ENCODE measurements at regions not wholly inside any gene's neighbourhood (a gene's known extent, or its start where the extent isn't known, plus 50 kb on each side); places are given as distances from the start of the nearest gene placed in this dataset.
"Not testable (repeated sequence)": the region's sequence is repeated elsewhere in the genome, so short reads cannot be mapped to it uniquely, and the experiment has no call there.

DNA sequence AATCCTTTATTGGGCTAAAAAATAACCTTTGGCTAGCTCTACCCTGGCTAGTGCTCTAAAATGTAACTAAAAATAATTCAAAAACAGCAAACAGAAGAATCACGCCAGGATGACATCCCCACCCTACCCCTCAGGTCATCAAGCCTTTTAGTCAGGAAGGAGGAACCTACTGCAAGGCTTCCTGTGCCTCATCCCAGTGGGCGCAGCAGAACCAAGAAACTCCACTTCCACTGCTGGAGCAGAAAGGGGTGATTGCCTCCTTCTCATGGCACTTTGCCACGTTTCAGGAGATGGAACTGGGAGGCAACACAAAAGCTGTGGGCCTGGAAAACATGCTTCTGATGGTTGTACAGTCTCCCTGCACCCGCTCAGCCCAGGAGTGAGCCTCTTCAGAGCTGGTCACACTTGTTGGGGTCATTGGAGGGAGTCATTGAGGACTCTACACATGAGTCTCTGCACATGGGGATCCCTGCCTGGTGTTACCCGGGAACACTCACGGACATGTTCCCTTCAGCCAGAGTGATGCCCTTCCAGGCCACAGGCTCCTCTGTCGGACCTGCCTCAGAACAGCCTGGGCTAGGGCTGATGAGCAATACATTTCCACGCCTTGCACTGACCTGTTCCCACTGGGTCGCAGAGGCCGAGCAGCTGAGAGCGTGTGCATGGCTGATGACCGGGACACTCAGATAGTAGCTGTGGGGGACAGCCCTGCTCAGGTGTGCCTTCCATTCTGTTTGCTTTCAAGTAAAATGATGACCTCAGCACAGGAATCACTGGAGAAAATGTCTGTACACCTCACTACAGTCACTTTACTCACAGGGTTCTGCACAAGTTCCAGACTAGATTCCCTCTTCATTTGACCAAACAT is 355.3 kb downstream of the FGFR2 start:
- no peak for DNase-seq

DNA sequence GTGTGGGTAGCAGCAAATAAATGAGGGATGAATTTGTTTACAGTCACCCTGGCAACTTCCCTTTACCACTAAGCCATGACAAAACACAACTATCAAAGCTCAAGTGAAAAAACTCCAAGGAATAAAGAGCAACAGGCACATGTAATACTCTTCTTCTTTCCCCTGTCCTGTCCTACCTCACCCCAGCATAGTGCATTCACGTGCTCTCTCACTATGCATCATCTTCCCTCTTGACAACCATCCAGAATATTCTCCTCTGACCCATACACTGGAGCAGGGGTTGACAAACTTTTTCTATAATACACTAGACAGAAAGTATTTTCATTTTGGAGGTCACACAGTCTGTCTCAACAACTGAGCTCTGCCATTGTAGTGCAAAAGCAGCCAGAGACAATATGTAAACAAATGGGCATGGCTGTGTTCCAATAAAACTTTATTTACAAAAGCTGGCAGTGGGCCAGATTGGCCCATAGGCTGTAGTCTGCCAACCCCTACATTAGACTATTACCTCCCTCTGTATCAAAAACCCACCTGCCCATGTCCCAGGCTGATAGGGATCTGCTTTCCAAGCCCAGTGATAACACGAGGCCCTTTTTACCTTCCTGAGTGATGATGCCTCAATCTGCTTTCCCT is 354.5 kb downstream of the FGFR2 start:
- DNase-seq, result no peak

GRCh38 chr10:121244818-121245217 is 353.4 kb downstream of the FGFR2 start:
- DNase-seq, result no peak

DNA sequence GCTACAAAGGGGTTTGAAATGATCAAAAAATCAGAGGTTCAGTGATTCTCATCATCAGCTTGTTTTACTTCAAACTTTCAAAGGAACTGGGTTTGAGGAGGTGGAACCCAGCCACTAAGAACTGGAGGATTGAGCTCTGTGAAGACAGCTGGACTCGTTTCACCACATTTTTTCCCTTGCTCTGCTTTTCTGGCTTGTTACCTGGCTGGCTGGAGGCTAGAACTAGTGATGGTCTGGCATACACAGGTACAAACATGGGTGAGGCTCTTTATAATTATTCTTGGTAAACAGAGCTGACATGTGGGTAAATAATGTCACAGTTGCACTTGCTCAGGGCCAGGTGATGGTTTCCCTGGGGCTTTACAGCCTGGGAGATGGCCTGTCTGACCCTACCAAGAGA is 352.5 kb downstream of the FGFR2 start:
- no peak for DNase-seq

DNA sequence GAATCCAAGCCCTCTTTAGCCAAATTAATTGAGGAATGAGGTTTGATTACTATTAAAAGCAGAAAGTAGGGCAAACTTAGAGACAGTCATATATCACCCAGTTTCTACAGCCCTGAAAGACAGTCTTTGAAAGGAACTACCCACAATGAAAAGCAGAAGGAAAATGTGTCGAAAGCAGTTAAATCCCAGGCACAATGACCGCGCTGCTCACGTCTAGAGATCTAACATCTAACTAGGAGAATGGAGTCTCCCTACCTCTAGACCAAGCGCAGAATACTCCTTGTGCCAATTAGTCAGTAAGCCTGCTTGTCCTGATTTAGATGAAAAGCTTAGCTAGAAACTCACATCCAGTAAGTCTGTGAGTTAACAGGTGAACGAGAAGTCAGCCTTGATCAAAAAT is 350.0 kb downstream of the FGFR2 start:
- DNase-seq, result no peak

GRCh38 chr10:121250995-121251764 is 347.1 kb downstream of the FGFR2 start:
- no peak for DNase-seq

GRCh38 chr10:121252756-121253155 is 345.5 kb downstream of the FGFR2 start:
- DNase-seq, result no peak

- DNase-seq, result no peak
Measured at GRCh38 chr10:121260377-121260776, 337.9 kb downstream of the FGFR2 start.

- DNase-seq, result no peak
Measured at GRCh38 chr10:121261665-121262064, 336.6 kb downstream of the FGFR2 start.

- no peak for DNase-seq
Measured at GRCh38 chr10:121262774-121263430, 335.3 kb downstream of the FGFR2 start.

- DNase-seq, result no peak
Measured at GRCh38 chr10:121263431-121263783, 334.8 kb downstream of the FGFR2 start.

DNA sequence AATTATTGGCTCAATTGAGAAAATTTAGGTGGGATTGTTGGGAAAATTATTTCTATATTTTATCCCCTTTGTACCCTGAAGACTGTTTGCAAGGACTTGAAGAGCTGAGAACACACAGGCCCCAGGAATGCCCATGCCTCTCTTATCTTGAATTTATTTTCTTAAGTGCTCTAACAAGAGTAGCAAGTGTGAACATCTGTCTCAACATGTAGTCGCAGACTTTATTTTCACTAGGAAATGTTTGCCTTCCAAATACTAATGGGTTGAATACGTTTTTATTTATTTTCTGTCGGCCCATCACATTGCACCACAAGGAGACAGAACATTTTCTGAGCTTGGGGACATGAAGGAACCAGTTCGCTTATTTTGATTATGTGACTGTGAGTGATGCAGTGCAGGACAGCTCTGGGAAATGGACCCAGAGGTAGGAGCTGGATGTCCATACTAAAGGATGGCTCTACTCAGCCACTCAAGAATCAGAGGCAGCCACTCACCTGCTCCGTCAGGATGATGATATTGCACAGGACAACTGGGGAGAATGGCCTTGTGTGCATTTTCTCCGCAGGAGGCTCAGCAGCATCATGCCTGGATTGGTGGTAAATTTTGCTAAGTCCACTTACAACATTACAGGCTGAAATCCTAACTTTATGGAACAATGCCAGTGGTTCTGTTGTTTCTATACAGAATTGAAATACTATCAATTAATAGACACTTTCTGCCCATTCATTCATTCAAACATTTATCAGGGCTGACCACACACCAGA is 332.7 kb downstream of the FGFR2 start:
- no peak for DNase-seq

- no peak for DNase-seq
Measured at GRCh38 chr10:121266370-121266769, 331.9 kb downstream of the FGFR2 start.

GRCh38 chr10:121267236-121268003 is 330.8 kb downstream of the FGFR2 start:
- DNase-seq, result no peak

DNA sequence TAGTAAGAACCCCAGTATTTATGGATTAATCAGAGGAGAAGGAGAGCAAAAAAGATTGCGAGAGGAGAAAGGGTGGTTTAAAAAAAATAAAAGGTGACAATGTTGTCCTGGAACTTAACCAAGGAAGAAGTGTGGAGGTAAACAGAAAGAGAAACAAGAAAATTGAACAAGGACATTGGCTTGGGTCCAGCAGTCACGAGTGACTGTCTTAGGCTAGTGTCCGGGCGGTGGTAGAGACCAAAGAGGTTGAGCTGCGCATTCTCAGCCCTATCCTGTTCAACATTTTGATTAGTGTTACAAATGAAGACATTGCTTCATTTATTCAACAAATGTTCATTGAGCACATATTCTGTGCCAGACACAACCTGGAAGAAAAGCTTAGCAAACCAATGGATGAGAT is 329.9 kb downstream of the FGFR2 start:
- DNase-seq, result no peak

DNA sequence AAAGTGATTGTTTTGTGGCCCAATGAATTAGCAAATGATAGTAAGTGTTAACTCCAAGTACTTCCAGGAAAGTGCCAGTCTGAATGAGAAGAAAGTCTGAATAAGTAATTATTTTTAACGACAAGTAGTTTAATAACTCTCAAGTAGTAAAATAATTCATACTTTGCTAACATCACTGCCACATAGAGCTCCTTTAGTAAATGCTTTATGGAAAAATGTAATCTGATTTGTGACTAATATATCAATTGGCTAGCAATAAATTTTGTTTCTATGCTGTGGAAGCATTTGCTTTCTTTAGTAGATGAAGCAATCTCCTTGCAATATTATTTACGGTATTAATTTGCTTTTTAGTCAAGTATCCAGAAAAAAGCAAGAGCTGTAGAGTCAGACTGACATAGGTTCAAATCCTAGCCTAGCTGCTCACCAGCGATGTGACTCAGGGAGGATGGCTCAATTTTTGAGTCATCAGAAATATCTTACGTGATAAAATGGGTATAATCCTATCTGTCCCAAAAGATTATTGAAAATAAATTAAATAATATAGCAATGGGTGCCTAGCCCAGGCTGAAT is 329.3 kb downstream of the FGFR2 start:
- no peak for DNase-seq

DNA sequence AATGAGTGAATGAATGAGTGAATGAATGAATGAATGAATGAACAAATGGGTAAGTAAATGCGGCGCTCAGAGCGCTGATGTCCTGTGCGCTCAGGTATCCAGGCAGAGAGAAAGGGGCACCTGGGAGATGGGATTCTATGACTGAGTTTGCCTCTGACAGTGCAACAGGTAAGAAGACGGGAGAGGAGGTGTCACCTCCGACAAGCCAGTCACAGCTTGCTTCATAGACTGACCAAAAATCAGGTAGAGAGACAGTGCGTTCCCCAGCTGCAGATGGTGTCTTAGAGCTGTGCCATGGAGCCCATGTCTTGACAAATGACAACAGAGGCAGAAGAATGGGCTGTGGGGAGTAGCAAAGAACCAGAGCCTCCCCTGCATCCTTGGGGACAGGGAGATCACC is 327.3 kb downstream of the FGFR2 start:
- no peak for DNase-seq

DNA sequence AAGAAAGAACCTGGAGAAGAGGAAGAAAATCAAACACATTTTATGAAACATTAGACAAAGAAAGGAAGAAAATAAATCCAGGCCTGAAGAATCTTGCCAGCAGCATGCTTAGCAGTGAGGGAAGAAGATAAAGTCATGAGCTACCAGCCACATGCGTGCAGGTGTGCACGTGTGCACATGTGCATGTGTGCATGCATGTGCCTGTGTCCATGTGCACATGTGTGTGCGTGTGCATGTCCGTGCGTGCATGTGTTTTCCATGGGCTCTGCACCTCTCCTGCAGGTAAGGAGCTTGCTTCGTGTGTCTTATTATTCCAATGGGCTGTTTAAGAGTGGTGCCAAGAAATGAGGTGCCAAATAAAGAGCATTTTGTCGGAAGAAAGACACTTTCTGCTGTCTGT is 322.2 kb downstream of the FGFR2 start:
- DNase-seq, result no peak

- DNase-seq, result no peak
Measured at GRCh38 chr10:121276822-121277221, 321.4 kb downstream of the FGFR2 start.

- DNase-seq, result not testable (repeated sequence)
Measured at GRCh38 chr10:121278386-121278785, 319.9 kb downstream of the FGFR2 start.

DNA sequence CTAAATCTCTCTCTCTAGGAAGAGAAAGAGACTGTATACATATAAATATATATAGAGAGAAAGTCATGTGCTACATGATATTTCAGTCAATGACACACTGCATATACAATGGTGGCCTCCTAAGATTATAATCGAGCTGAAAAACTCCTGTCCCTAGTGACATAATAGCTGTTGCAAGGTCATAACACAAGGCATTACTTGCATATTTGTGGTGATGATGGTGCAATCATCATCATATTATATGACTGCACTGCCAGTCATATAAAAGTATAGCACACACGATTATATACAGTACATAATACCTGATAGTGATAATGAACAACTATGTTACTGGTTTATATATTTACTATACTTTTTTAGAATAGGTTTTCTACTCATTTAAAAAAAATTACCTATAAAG is 316.7 kb downstream of the FGFR2 start:
- DNase-seq, result no peak
